HCEC 1CT (cell line): ENCODE measurements at regions not wholly inside any gene's neighbourhood (a gene's known extent, or its start where the extent isn't known, plus 50 kb on each side); places are given as distances from the start of the nearest gene placed in this dataset.

Experiments used
- DNase-seq: peaks from one replicate; pipeline ENCODE4 v3.0.0-alpha.2; 2017

GRCh38 chr1:187091666-187092065 is 262.9 kb downstream of the PLA2G4A start:
- peak; percentile 41 for DNase-seq

- DNase-seq = no peak
Measured at GRCh38 chr1:187092104-187092503, 263.4 kb downstream of the PLA2G4A start.

- DNase-seq = peak; percentile 19
Measured at GRCh38 chr1:187096689-187097088, 267.9 kb downstream of the PLA2G4A start.

- DNase-seq = no peak
Measured at GRCh38 chr1:187110351-187110750, 281.6 kb downstream of the PLA2G4A start.

- no peak for DNase-seq
Measured at GRCh38 chr1:187114792-187115191, 286.0 kb downstream of the PLA2G4A start.

- no peak for DNase-seq
Measured at GRCh38 chr1:187121661-187122060, 292.9 kb downstream of the PLA2G4A start.

GRCh38 chr1:187122566-187122965 is 293.8 kb downstream of the PLA2G4A start:
- no peak for DNase-seq

- DNase-seq = no peak
Measured at GRCh38 chr1:187129132-187129531, 300.4 kb downstream of the PLA2G4A start.

GRCh38 chr1:187143783-187144182 is 315.0 kb downstream of the PLA2G4A start:
- DNase-seq = peak; percentile 23

- no peak for DNase-seq
Measured at GRCh38 chr1:187146388-187146787, 317.6 kb downstream of the PLA2G4A start.

- DNase-seq = no peak
Measured at GRCh38 chr1:187151555-187151954, 322.8 kb downstream of the PLA2G4A start.

GRCh38 chr1:187153047-187153446 is 324.3 kb downstream of the PLA2G4A start:
- no peak for DNase-seq

- DNase-seq = peak; percentile 41
Measured at GRCh38 chr1:187157115-187157514, 328.4 kb downstream of the PLA2G4A start.

- no peak for DNase-seq
Measured at GRCh38 chr1:187157552-187157951, 328.8 kb downstream of the PLA2G4A start.

GRCh38 chr1:187167555-187167954 is 338.8 kb downstream of the PLA2G4A start:
- DNase-seq = no peak

GRCh38 chr1:187168297-187168696 is 339.5 kb downstream of the PLA2G4A start:
- DNase-seq = no peak

- DNase-seq = peak; percentile 3
Measured at GRCh38 chr1:187185389-187185788, 356.6 kb downstream of the PLA2G4A start.

- DNase-seq = no peak
Measured at GRCh38 chr1:187197685-187198084, 368.9 kb downstream of the PLA2G4A start.

GRCh38 chr1:187203257-187203656 is 374.5 kb downstream of the PLA2G4A start:
- DNase-seq = peak; percentile 82

- no peak for DNase-seq
Measured at GRCh38 chr1:187212377-187212776, 383.6 kb downstream of the PLA2G4A start.

GRCh38 chr1:187226396-187226795 is 397.6 kb downstream of the PLA2G4A start:
- peak; percentile 81 for DNase-seq

- DNase-seq = no peak
Measured at GRCh38 chr1:187228790-187229189, 400.0 kb downstream of the PLA2G4A start.

GRCh38 chr1:187229496-187229895 is 400.7 kb downstream of the PLA2G4A start:
- no peak for DNase-seq

GRCh38 chr1:187234706-187235105 is 406.0 kb downstream of the PLA2G4A start:
- no peak for DNase-seq

GRCh38 chr1:187236199-187236598 is 407.4 kb downstream of the PLA2G4A start:
- no peak for DNase-seq

GRCh38 chr1:187236676-187237075 is 407.9 kb downstream of the PLA2G4A start:
- DNase-seq = peak; percentile 17
